DOHH2 (cell line): ENCODE measurements at regions not wholly inside any gene's neighbourhood (a gene's known extent, or its start where the extent isn't known, plus 50 kb on each side); places are given as distances from the start of the nearest gene placed in this dataset.

ENCODE experiments used
- EZH2phosphoT487 ChIP-seq: fragments of 200-600 bp; sonication (generic); IDR thresholded peaks from 2 replicates; pipeline ENCODE4 v1.6.1; 2017; ENCODE audit warnings: borderline replicate concordance, mild to moderate bottlenecking, antibody characterized with exemption, low read length, moderate library complexity, mixed read lengths
- TF ChIP-seq, protein P1 (sequence below): fragments of 200-600 bp; sonication (generic); IDR thresholded peaks from one replicate; pipeline ENCODE4 v1.5.1; 2014; ENCODE audit warnings: antibody characterized with exemption, mild to moderate bottlenecking, low read depth, low read length; ENCODE audit not compliant: poor library complexity, severe bottlenecking

DNA sequence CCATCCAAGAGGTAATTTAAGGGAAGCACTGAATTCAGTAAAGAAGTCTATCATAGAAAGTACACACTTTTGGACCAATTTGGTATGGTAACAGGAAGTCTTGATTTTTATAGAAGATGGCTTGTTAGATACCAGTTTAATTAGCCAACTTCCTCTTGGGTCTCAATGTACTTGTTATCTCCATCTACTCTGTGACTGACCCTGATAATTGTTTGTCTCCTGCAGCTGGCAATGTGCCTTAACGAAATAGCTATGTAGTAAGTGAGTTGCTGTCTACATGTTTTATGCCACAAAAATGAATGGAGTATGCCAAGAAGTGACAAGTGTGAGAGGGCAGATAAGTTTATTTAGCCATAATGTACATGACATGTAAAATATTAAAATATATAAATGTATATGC, 410.5 kb upstream of the MAN1A1 start:
- TF ChIP-seq, protein P1, sequence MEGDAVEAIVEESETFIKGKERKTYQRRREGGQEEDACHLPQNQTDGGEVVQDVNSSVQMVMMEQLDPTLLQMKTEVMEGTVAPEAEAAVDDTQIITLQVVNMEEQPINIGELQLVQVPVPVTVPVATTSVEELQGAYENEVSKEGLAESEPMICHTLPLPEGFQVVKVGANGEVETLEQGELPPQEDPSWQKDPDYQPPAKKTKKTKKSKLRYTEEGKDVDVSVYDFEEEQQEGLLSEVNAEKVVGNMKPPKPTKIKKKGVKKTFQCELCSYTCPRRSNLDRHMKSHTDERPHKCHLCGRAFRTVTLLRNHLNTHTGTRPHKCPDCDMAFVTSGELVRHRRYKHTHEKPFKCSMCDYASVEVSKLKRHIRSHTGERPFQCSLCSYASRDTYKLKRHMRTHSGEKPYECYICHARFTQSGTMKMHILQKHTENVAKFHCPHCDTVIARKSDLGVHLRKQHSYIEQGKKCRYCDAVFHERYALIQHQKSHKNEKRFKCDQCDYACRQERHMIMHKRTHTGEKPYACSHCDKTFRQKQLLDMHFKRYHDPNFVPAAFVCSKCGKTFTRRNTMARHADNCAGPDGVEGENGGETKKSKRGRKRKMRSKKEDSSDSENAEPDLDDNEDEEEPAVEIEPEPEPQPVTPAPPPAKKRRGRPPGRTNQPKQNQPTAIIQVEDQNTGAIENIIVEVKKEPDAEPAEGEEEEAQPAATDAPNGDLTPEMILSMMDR: no peak
- no peak for TF ChIP-seq EZH2phosphoT487
